T-cell (primary cell): ENCODE measurements at regions not wholly inside any gene's neighbourhood (a gene's known extent, or its start where the extent isn't known, plus 50 kb on each side); places are given as distances from the start of the nearest gene placed in this dataset.

Experiments used
- ATAC-seq, 4 experiments: fragments of 200-7000 bp in 3 of 4; fragments of 150-1000 bp in 1 of 4; cut with Tn5 transposase; replicated peaks in 1 of 4; 1 replicate in 3 of 4; 2 replicates in 1 of 4; pipeline ENCODE4 v1.10.0; 2021; ENCODE audit warnings: moderate library complexity in 3 of 4, mild to moderate bottlenecking in 2 of 4, moderate number of reproducible peaks in 1 of 4
- CTCF ChIA-PET, 2 donors: fragments of 300-600 bp; sonication (Branson Sonifier 250); formaldehyde crosslinking; loops; one replicate each; lab custom pipeline; 2022; ENCODE audit warnings: antibody characterized with exemption in 2 of 2; lab: Charles Lee
- POLR2A ChIA-PET, 2 donors: fragments of 300-600 bp; sonication (Branson Sonifier 250); formaldehyde crosslinking; loops; one replicate each; lab custom pipeline; 2022; ENCODE audit warnings: antibody characterized with exemption in 2 of 2; lab: Charles Lee
- DNase-seq, 35 experiments: peaks; one replicate each; pipeline versions ENCODE4 v3.0.0 to v3.0.0-alpha.2; 2013 to 2023
- H3K27ac ChIP-seq: one replicate; pipeline ENCODE4 v1.5.1; 2013; ENCODE audit warnings: low read length
- H3K27me3 ChIP-seq, 2 experiments: replicated peaks in 1 of 2; 1 replicate in 1 of 2; 2 replicates in 1 of 2; pipeline versions ENCODE4 v1.6.1 to v1.7.0; 2013; ENCODE audit warnings: low read length in 1 of 2, mixed read lengths in 1 of 2; ENCODE audit not compliant: control insufficient read depth in 2 of 2, insufficient read depth in 2 of 2; ENCODE audit errors: extremely low read depth in 1 of 2
- H3K36me3 ChIP-seq, 2 donors: 1 replicate in 1 of 2; 2 replicates in 1 of 2; pipeline versions ENCODE4 v1.6.1 to v1.7.0; 2013; ENCODE audit warnings: low read length in 1 of 2; ENCODE audit not compliant: control insufficient read depth in 2 of 2, insufficient read depth in 1 of 2; ENCODE audit errors: extremely low read depth in 1 of 2
- H3K4me1 ChIP-seq, 2 experiments: 1 replicate in 1 of 2; 2 replicates in 1 of 2; pipeline versions ENCODE4 v1.6.1 to v1.7.0; 2013; ENCODE audit warnings: low read length in 2 of 2, mixed read lengths in 1 of 2; ENCODE audit not compliant: insufficient read depth in 2 of 2, control insufficient read depth in 1 of 2; ENCODE audit errors: extremely low read depth in 1 of 2
- H3K4me3 ChIP-seq, 2 donors: 1 replicate in 1 of 2; 2 replicates in 1 of 2; pipeline versions ENCODE4 v1.5.1 to v1.7.0; 2013; ENCODE audit warnings: mild to moderate bottlenecking in 2 of 2, low read length in 1 of 2, moderate library complexity in 1 of 2; ENCODE audit not compliant: control insufficient read depth in 1 of 2; ENCODE audit errors: extremely low read depth in 1 of 2
- H3K9me3 ChIP-seq: 2 replicates; pipeline ENCODE4 v1.7.0; 2013
- H3K27ac Mint-ChIP-seq, 2 donors: one replicate each; pipeline ENCODE4 v1.8.0; 2020 to 2021; ENCODE audit warnings: mild to moderate bottlenecking in 2 of 2, mixed read lengths in 2 of 2
- H3K27me3 Mint-ChIP-seq, 2 donors: one replicate each; pipeline ENCODE4 v1.8.0; 2021 to 2022; ENCODE audit warnings: mixed read lengths in 2 of 2
- H3K36me3 Mint-ChIP-seq: one replicate; pipeline ENCODE4 v1.8.0; 2021; ENCODE audit warnings: mixed read lengths
- H3K4me1 Mint-ChIP-seq, 3 donors: one replicate each; pipeline ENCODE4 v1.8.0; 2020 to 2022; ENCODE audit warnings: mixed read lengths in 3 of 3, mild to moderate bottlenecking in 1 of 3
- H3K4me3 Mint-ChIP-seq, 3 donors: one replicate each; pipeline ENCODE4 v1.8.0; 2020 to 2022; ENCODE audit warnings: mild to moderate bottlenecking in 3 of 3, mixed read lengths in 3 of 3, moderate library complexity in 3 of 3
- H3K9me3 Mint-ChIP-seq, 3 donors: one replicate each; pipeline ENCODE4 v1.8.0; 2020 to 2022; ENCODE audit warnings: mixed read lengths in 3 of 3
- WGBS: methylation state at CpG from one replicate; pipeline ENCODE4 v1.1.5; 2013; ENCODE audit warnings: missing lambda C conversion rate; ENCODE audit not compliant: insufficient coverage; 5-methylcytosine and 5-hydroxymethylcytosine counted together

GRCh38 chr3:176587089-176587488 is 610.2 kb downstream of the TBL1XR1 start:
- WGBS, result no CpG with 5 or more reads among the region's 2 CpGs
- H3K4me3 ChIP-seq, result no peak overlapping the region
- no peaks in the 10 kb centered on the region for H3K27me3 ChIP-seq
- Mint-ChIP-seq H3K27me3 (no peaks in the 10 kb centered on the region), H3K27ac (no peak overlapping the region), H3K36me3 (no peaks in the 10 kb centered on the region), H3K4me3 (no peak overlapping the region), H3K4me1 (no peaks in the 10 kb centered on the region), H3K9me3 (peaks cover 0 to 3% (median 0%) of the 10 kb centered on the region in 3 donors)
- H3K36me3 ChIP-seq, result no peaks in the 10 kb centered on the region
- H3K27ac ChIP-seq, result no peak overlapping the region
- no peaks in the 10 kb centered on the region for H3K9me3 ChIP-seq
- DNase-seq (no peak), ATAC-seq (no peak)
- H3K4me1 ChIP-seq, result no peaks in the 10 kb centered on the region
- ChIA-PET CTCF (no interaction called here), POLR2A (no interaction called here)

- ChIA-PET CTCF (no interaction called here), POLR2A (interaction anchor here in 1 of 2 donors (0.5 kb wide), 1 partner anchor 1050 kb away, joined by 3 read pairs; no protein-coding TSS in a partner anchor)
- H3K27me3 ChIP-seq, result no peaks in the 10 kb centered on the region
- H3K9me3 Mint-ChIP-seq, result peaks cover 0 to 9% (median 3%) of the 10 kb centered on the region in 3 donors
- H3K4me1 Mint-ChIP-seq, result no peaks in the 10 kb centered on the region
- H3K9me3 ChIP-seq, result peaks cover 2% of the 10 kb centered on the region
- H3K27ac Mint-ChIP-seq, result no peak overlapping the region
- no peaks in the 10 kb centered on the region for H3K4me1 ChIP-seq
- H3K27ac ChIP-seq, result no peak overlapping the region
- H3K4me3 ChIP-seq, result no peak overlapping the region
- no peaks in the 10 kb centered on the region for H3K36me3 Mint-ChIP-seq
- H3K36me3 ChIP-seq, result no peaks in the 10 kb centered on the region
- ATAC-seq (no peak), DNase-seq (no peak)
- H3K27me3 Mint-ChIP-seq, result no peaks in the 10 kb centered on the region
- H3K4me3 Mint-ChIP-seq, result no peak overlapping the region
Observed at GRCh38 chr3:176584413-176585176, 612.7 kb downstream of the TBL1XR1 start.

GRCh38 chr3:176583956-176584355 is 613.3 kb downstream of the TBL1XR1 start:
- Histone ChIP-seq H3K27me3 (no peaks in the 10 kb centered on the region), H3K9me3 (peaks cover 2% of the 10 kb centered on the region), H3K36me3 (no peaks in the 10 kb centered on the region), H3K4me1 (no peaks in the 10 kb centered on the region), H3K4me3 (no peak overlapping the region), H3K27ac (no peak overlapping the region)
- ATAC-seq, result no peak
- Mint-ChIP-seq H3K27ac (no peak overlapping the region), H3K36me3 (no peaks in the 10 kb centered on the region), H3K27me3 (no peaks in the 10 kb centered on the region), H3K9me3 (peaks cover 0 to 9% (median 3%) of the 10 kb centered on the region in 3 donors), H3K4me1 (no peaks in the 10 kb centered on the region), H3K4me3 (no peak overlapping the region)
- CTCF ChIA-PET, result no interaction called here
- no peak for DNase-seq
- no CpG with 5 or more reads among the region's 1 CpG for WGBS
- POLR2A ChIA-PET, result no interaction called here

- Histone ChIP-seq H3K27me3 (no peaks in the 10 kb centered on the region), H3K4me3 (no peak overlapping the region), H3K36me3 (no peaks in the 10 kb centered on the region), H3K4me1 (no peaks in the 10 kb centered on the region), H3K27ac (no peak overlapping the region), H3K9me3 (peaks cover 2% of the 10 kb centered on the region)
- no peaks in the 10 kb centered on the region for H3K36me3 Mint-ChIP-seq
- ATAC-seq (no peak), DNase-seq (no peak)
- WGBS, result no CpG with 5 or more reads among the region's 1 CpG
- no peaks in the 10 kb centered on the region for H3K27me3 Mint-ChIP-seq
- ChIA-PET CTCF (no interaction called here), POLR2A (no interaction called here)
- no peaks in the 10 kb centered on the region for H3K4me1 Mint-ChIP-seq
- H3K4me3 Mint-ChIP-seq, result no peak overlapping the region
- H3K9me3 Mint-ChIP-seq, result peaks cover 3 to 9% (median 4%) of the 10 kb centered on the region in 3 donors
- H3K27ac Mint-ChIP-seq, result no peak overlapping the region
Observed at GRCh38 chr3:176581589-176581988, 615.7 kb downstream of the TBL1XR1 start.

GRCh38 chr3:176579711-176580185 is 617.5 kb downstream of the TBL1XR1 start:
- ATAC-seq, result no peak
- Mint-ChIP-seq H3K9me3 (peaks cover 3 to 9% (median 4%) of the 10 kb centered on the region in 3 donors), H3K36me3 (no peaks in the 10 kb centered on the region), H3K4me1 (no peaks in the 10 kb centered on the region), H3K27ac (no peak overlapping the region), H3K4me3 (no peak overlapping the region), H3K27me3 (no peaks in the 10 kb centered on the region)
- H3K4me3 ChIP-seq, result no peak overlapping the region
- no peak overlapping the region for H3K27ac ChIP-seq
- H3K36me3 ChIP-seq, result no peaks in the 10 kb centered on the region
- WGBS, result no CpG with 5 or more reads among the region's 2 CpGs
- no peak for DNase-seq
- ChIA-PET POLR2A (no interaction called here), CTCF (interaction anchor here in 1 of 2 donors (0.5 kb wide), 1 partner anchor 1890 kb away, joined by 6 read pairs; no protein-coding TSS in a partner anchor)
- H3K4me1 ChIP-seq, result no peaks in the 10 kb centered on the region
- H3K9me3 ChIP-seq, result peaks cover 2% of the 10 kb centered on the region
- no peaks in the 10 kb centered on the region for H3K27me3 ChIP-seq

GRCh38 chr3:176578316-176578715 is 619.0 kb downstream of the TBL1XR1 start:
- ATAC-seq (no peak), DNase-seq (no peak)
- Histone ChIP-seq H3K4me1 (no peaks in the 10 kb centered on the region), H3K36me3 (no peaks in the 10 kb centered on the region), H3K9me3 (peaks cover 2% of the 10 kb centered on the region), H3K4me3 (no peak overlapping the region), H3K27ac (no peak overlapping the region), H3K27me3 (no peaks in the 10 kb centered on the region)
- Mint-ChIP-seq H3K4me1 (no peaks in the 10 kb centered on the region), H3K36me3 (no peaks in the 10 kb centered on the region), H3K27ac (no peak overlapping the region), H3K27me3 (no peaks in the 10 kb centered on the region), H3K9me3 (peaks cover 2 to 9% (median 4%) of the 10 kb centered on the region in 3 donors), H3K4me3 (no peak overlapping the region)
- ChIA-PET POLR2A (no interaction called here), CTCF (no interaction called here)
- WGBS, result 67% methylated on average over 1 of the region's 3 CpGs
